ENCODE measurements at regions not wholly inside any gene's neighbourhood (a gene's known extent, or its start where the extent isn't known, plus 50 kb on each side); places are given as distances from the start of the nearest gene placed in this dataset.

GRCh38 chr5:98460536-98460935, 312.9 kb upstream of the RGMB start:
- Histone ChIP-seq H3K27me3 (ENCODE audit: control insufficient read depth in 4 of 4, insufficient read depth in 4 of 4, low read length in 3 of 4) (no peaks in the 10 kb centered on the region), H3K4me1 (ENCODE audit: control insufficient read depth in 4 of 4, insufficient read depth in 4 of 4, low read length in 3 of 4) (no peaks in the 10 kb centered on the region), H3K36me3 (ENCODE audit: control insufficient read depth in 4 of 4, insufficient read depth in 3 of 4, low read depth in 1 of 4, low read length in 3 of 4) (no peaks in the 10 kb centered on the region), H3K9me3 (ENCODE audit: control insufficient read depth in 4 of 4, low read length in 3 of 4) (no peaks in the 10 kb centered on the region), H3K27ac (ENCODE audit: low read depth in 1 of 2, low read length in 2 of 2) (no peak overlapping the region), H3K4me3 (ENCODE audit: low read depth in 1 of 3, low read length in 3 of 3) (no peak overlapping the region), H3K9ac (ENCODE audit: low read depth in 1 of 2, low read length in 2 of 2) (no peak overlapping the region)
- DNase-seq (ENCODE audit: low spot score): no peak
- TF ChIP-seq RXRA (IDR thresholded peaks at IDR 0.05) (no peak), JUND (IDR thresholded peaks at IDR 0.05) (no peak), ATF3 (IDR thresholded peaks at IDR 0.05) (no peak), ZBTB33 (IDR thresholded peaks at IDR 0.05) (no peak), FOXA2 (IDR thresholded peaks at IDR 0.05) (no peak), SP1 (IDR thresholded peaks at IDR 0.05) (no peak), HNF4G (IDR thresholded peaks at IDR 0.05) (no peak), HNF4A (conservative IDR thresholded peaks at IDR 0.05) (no peak), TAF1 (conservative IDR thresholded peaks at IDR 0.05) (no peak), MAX (IDR thresholded peaks at IDR 0.05) (no peak), EGR1 (IDR thresholded peaks at IDR 0.05; ENCODE audit: low read depth in 2 of 2) (no peak), REST (IDR thresholded peaks at IDR 0.05) (no peak), NR2F2 (IDR thresholded peaks at IDR 0.05) (no peak), YY1 (IDR thresholded peaks at IDR 0.05) (no peak), FOXA1 (IDR thresholded peaks at IDR 0.05) (no peak), RAD21 (IDR thresholded peaks at IDR 0.05) (no peak), GABPA (IDR thresholded peaks at IDR 0.05 in 1 of 2, conservative IDR thresholded peaks at IDR 0.05 in 1 of 2) (no peak), CTCF (IDR thresholded peaks at IDR 0.05; ENCODE audit: low read depth, low read length, missing input control) (no peak)
- 57% methylated on average over 1 of the region's 1 CpG for WGBS

All from liver (tissue), 8 donors.